HG03103 (cell line): ENCODE measurements at regions not wholly inside any gene's neighbourhood (a gene's known extent, or its start where the extent isn't known, plus 50 kb on each side); places are given as distances from the start of the nearest gene placed in this dataset.

Source experiments
- ATAC-seq: cut with Tn5 transposase; IDR thresholded peaks from one replicate; pipeline ENCODE4 v1.9.1; 2021; ENCODE audit warnings: low read depth; ENCODE audit not compliant: unreplicated experiment

DNA sequence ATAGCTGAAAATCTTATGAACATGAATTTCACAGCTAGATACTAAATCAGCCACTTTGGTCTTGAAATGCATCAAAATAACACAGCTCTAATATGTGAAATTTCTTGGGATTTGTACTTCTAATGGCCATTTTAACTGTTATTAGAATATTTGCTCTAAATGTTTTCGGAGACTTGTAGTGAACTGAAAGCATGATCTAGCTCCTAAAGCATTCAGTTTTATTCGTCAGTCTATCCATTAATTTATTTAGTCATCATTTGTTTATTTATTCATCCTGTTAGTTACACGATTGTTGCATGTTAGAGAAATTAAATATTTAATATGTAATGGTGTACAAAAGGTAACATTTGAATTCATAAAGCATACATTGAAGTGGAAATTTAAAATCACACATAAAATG lies 1132.7 kb downstream of the SLITRK1 start:
- ATAC-seq: no peak

DNA sequence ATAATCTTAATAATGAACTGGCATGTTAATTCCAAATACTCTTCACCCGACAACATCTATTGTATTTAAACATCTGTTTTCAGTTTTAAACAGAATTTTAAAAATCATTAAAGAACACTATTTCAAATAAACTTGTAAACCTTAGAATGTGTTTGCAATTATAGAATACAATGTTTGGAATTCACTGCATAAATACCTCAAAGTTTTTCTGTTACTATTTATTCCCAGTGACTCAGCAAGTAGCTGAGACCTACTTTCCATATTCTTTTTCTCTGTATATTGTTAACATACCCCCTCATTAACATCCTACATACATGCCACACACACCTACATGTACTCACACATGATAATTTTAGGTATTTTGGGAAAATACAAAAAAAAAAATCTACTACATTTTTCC lies 1134.3 kb downstream of the SLITRK1 start:
- ATAC-seq: no peak

DNA sequence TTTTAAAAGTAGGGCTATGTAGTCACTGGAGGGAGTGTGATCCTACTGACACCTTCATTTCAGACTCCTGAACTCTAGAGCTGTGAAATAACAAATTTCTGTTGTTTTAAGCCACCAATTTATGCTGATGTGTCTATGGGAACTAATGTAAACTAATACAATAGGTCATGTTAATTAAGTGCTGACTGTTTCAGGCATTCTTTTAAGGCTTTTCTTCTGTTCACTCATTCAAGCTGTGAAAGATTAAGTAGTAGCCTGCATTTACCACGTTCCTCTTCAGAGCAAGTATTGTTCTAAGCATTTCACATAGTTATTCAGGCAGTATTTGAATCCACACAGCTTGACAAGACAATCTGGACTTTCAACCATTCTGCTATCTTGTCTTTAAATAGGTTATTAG lies 1135.0 kb downstream of the SLITRK1 start:
- ATAC-seq: no peak

DNA sequence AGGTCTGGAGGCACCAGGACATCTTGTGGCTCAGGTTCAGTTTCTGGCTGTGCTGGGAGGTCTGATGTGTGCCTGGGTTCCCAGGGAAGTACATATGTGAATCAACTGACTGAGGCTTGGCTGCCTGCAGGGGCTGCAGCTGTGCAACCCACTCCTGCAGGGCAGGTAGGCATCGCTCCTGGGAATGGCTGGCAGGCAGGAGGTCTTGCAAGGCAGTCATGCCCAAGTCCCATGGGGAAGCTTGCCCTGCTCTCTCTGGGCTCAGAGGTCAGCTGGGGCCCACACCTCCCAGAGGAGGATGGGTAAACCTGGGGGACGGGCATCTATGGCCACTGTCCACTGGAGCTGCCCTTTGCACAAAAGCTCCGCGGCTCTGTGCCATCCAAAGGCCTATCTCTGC lies 1141.8 kb downstream of the SLITRK1 start:
- ATAC-seq: no peak

DNA sequence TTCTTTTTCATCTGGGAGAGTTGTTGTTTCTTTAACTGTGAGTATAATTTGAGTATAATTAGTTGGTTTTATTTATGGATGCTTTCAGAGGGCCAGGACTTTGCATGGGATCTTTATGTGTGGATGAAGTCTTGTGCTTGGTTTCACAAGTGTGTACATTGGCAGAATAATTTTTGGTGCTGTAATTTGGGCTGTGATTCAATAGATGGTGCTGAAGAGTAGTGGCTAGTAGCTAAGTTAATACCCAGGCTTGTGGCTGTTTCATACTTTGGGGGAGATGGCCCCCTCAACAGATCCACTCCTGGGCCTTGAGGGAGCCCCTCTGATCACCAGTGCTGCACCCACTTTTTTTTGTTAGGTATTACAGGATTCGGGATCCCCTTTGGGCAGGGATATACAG lies 1142.4 kb downstream of the SLITRK1 start:
- no peak for ATAC-seq

DNA sequence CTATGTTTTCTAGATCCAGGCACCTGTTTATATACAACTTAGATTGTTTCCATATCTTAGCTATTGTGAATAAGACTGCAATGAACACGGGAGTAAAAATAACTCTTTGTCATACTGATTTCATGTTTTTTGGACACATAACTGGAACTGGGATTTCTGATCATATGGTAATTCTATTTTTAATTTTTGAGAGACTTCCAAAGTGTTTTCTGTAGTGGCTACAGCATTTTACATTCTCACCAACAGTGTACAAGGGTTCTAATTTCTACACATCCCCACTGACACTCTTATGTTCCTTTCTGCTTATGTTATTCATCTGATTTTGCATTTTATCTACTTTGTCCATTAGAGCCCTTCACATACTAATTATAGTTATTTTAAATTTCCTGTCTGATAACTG lies 1152.9 kb downstream of the SLITRK1 start:
- no peak for ATAC-seq

DNA sequence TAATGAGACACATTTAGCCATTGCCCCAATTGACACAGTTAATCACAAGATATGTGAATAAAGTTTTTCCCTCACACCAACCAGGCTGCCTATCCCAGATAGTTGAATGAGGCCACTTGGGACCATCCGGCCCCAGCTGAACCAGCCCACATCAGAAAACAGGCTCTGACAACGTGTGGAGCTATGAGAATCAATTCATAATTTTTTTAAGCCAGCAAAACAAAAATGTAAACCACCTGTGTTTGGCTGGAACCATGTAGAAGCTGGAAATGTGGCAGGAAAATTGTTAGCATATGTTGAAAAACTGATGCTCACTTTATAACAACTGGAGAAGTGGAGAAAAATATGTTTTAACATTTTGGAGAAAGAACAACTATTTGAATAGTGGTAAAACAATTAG lies 1161.3 kb downstream of the SLITRK1 start:
- no peak for ATAC-seq

DNA sequence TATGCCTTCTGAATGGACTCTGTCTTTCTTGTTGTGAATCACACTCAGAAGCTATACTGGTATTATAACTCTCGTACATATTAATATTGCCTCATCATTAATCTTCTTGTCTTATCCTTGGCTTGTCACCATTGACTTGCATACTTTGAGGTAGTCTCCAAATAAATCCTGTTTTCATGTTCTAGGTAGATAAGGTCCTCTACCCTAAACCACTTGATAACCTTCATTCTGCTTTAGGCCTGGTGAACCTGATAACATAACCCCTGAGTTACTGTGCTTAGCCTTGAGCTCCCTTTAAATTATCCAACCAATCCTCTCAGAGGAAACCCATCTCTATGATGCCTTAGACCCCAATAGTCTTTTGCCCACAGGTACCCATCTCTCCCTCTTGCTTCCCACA lies 1162.3 kb downstream of the SLITRK1 start:
- ATAC-seq: no peak

DNA sequence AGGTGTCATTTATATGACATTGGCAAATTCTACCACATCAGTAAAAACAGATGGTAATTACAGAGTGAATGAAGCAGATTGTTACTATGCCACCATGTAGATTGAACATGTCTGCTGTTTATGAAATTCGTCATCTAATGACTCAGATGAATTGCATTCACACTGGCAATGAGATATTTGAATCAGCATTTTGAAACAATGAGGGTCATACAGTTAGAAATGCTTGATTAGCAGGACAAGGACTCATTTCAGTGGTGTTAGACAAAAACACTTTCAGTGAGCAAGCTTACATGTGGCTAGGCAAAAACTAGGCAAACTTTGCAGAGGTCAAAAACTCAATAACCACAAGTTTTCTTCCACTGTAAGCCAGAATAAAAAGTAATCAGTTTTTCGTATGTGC lies 1165.0 kb downstream of the SLITRK1 start:
- no peak for ATAC-seq

DNA sequence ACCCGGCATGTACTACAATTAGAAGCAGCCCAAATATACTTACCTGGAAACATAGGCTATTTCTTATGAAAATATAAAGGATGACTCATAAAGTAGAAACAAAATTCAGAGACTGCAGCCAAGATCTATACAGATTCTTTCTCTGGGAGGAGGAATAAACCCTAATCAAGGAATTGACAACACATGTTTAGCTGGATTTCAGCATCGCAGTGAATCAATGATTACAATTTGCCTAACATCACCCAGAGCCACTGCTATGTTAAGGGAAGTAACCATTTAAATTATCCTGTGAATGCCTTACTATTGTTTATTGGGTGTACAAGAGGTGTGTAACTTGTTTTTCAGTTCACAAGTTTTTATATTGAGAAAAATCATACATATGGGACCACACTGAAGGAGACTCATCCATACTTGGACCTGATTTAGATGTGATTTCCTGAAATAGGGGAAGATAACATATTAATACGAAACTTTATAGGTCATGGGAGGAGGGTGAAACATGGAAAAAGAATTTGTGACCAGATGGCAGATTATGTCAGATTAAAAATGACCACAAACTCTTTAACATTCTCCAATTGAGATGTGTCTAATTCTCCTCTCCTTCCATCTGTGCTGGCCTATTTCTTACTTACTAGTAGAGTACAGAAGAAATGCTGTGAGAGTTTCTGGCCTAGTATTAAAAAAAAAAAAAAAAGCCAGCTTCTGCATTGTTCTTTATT lies 1168.4 kb downstream of the SLITRK1 start:
- ATAC-seq: no peak

DNA sequence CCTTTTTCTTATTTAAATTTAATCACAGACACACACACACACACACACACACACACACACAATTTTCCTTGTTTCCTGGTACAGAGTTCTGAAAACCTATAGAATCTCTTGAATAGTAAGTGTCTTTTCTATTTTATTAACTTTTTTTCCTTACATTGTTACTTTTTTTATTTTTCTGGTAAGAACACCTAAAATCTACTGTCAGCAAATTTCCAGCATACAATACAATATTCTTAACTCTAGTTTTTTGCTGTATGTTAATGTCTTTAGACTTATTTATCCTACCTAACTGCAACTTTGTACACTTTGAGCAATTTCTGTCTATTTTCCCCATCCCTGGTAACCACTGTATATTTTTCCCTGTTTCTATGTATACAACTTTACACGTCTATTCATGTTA lies 1179.8 kb downstream of the SLITRK1 start:
- no peak for ATAC-seq

DNA sequence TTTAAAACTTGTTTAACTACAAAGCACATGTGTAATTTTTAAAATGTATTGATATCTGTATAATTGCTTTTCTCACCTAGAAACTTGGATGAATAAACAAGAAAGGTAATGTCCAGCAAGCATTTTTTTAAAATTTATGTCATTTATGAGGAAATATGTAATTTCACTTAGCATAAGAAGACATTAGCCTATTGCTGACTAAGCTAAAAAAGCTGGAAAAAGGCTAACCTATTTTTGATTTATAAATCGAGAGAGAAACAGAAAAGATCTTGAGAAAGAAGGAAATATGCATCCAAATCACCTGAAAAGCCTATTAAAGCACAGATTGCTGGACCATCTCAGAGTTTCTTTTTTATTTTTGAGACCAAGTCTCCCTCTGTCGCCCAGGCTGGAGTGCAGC lies 1181.3 kb downstream of the SLITRK1 start:
- no peak for ATAC-seq

DNA sequence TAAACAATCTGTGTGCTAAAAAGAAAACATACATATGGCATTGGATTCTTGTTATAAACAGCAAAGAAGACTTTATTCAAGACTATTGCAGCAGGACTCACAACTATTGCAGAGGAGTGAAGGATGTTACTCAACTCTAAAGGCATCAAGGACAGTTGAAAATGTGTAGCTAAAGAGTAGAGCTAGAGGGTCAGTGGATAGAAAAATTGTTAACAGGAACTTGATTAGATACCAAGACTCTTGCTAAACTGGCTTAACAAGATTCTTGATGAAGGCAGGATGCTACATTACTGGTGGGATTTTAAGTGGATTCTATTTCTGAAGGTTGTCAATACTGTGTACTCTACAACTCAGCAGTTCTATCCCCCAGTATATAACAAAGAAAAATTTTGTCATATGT lies 1183.3 kb downstream of the SLITRK1 start:
- no peak for ATAC-seq

DNA sequence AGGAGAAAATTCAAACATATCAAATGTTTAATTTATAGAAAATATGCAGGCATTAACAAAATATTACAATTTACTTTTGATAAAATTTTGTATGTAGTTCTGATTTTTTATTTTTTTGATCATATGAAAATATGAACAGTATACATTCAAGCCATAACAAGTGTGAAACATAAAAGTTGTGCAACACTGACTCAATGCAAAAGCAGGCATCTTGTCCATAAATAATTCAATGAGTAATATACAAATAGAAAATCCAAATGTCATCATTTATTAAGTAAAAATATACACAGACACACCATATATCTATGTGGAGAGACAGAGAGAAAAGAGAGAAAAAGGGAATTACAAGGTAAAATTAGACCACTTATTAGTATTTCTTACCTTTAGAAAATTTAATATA lies 1183.9 kb downstream of the SLITRK1 start:
- no peak for ATAC-seq

DNA sequence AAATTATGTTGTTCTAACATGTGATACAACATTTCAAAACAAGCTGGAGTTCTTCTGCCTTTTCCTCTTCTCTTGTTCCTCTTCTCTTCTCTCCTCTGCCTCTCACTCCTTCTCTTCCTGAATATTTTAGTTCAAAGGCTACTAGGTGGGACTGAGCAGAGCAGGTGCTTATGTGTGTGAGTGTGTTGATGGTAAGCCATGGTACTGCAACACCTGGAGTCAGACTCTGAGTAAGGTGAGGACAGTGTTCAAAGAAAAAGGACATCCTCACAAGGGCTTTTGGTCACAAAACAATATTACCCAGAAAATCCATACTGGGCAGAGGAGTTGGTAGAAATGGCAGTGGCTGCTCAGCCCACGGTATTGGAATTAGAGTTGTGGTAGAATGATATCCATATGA lies 1188.7 kb downstream of the SLITRK1 start:
- ATAC-seq: no peak

DNA sequence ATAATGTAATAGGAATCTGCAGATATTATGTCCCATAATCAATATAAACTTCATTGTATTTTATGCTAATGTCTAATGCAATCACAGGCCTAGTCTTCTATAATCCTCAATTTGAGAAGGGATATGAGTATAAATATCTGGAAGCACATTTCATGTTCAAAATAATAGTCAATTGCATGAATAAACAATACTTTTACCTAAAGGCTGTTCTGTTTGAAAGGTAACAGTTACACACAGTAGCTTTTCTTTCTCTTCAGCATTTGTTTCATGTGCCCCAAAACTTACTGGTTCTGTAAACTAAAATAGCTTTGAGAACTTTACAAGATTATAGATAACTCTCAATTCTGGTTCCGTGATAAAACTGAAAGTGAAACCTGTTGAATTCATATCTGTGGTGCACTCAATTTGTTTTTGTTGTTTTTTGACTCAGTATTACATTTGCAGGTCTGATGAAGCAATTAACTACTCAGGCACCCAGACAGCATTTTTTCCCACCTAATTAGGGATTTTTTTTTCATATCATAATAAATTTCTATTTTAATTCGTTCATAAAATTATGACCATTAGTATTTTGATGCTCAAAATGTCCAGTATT lies 1193.8 kb downstream of the SLITRK1 start:
- ATAC-seq: peak; percentile 70

DNA sequence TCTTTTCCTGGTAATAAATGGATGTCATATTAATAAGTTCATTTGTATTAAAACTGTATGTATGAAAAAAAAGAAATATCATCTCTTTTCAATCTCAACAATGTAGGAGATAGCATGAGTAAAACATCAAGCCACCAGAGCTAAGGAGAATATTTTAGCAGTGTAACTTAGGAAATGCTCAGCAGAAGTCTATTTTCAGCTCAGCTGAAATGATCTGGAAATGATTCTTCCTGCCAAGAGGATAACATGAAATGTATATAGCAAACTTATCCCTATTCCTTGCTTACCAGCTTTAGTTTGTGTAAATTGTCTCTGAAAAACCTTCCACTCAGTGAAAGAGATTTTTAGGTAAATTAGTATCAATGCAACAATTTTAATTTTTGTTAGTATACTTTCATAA lies 1194.4 kb downstream of the SLITRK1 start:
- ATAC-seq: no peak

DNA sequence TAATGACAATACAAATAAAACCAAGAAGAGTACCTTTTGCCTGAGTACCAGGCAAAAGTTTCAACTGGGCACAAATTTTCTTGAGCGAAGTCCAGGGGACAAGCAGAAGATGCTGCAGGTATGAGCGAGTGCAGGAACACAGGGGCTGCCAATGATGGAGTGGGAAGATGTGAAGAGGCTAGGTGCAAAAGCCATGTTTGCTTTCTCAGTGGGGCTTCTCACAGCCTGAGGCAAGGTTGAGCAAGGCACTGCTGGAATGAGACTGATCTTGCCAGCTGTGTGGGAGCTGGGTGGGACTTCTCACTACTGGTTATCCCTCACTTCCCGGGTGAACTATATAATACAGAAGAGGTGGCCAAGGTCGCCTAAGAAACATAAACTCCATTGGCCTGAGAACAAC lies 1200.7 kb downstream of the SLITRK1 start:
- ATAC-seq: no peak

DNA sequence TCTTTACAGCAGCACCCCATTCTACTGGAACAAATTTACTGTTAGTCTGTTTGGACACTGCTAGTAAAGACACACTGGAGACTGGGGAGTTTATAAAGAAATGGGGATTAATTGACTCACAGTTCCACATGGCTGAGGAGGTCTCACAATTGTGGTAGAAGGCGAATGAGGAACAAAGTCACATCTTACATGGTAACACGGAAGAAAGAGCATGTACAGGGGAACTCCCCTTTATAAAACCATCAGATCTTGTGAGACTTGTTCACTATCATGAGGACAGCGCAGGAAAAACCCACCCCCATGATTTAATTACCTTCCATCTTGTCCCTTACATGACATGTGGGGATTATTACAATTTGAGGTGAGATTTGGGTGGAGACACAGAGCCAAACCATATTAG lies 1204.2 kb downstream of the SLITRK1 start:
- ATAC-seq: no peak

DNA sequence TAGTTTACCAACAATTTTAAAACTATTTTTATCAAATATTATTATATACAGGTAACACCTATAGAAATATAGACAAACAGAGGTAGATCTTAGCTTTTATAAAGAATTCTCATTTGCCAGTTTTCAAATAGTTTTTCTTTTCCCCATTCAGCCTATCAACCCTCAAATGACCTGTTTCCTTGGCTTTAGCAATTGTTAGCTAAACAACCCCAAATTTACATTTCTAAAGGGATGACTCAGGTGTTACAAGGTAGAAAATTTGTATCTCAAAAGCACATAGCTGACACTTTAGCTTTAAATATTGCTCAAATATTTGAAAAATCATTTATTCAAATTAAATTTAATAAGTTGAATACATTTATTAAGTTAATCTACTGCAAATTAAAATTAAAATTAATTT lies 1207.2 kb downstream of the SLITRK1 start:
- ATAC-seq: no peak

DNA sequence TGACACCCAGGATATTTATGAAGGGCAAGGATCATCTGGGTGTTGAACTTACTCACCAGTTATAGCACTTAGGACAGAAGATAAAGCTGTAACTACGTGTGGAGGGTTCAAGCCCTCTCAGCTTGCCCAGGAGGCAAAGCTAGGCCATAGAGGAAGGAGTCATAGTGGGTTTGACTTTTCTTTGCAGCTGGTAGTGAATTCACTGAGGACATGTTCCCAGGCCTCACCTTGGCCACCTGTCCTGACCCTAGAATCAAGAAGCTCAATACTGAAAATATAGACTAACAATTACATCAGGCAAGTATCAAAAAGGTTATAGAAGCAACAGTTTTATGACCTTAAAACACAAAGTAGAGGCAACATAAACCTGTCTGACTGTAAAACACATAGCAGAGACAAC lies 1207.7 kb downstream of the SLITRK1 start:
- ATAC-seq: no peak

DNA sequence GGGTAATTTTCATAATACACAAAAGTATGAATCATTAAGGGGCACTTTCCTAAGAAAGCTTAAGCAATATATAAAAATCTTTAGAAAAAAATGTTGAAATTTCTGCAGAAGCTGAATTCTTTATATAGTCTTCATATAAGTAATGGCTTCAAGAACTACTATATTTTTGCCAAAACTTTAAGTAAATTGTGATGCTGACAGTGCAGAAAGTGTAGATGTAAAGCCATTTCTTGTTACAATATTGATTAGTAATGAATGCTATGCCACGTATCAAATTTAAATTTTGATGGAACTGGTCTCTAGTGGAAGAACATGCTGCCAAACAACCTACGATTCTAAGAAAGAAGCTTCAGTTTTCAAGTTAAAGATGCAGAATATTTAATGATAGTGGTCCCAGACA lies 1210.0 kb downstream of the SLITRK1 start:
- no peak for ATAC-seq

DNA sequence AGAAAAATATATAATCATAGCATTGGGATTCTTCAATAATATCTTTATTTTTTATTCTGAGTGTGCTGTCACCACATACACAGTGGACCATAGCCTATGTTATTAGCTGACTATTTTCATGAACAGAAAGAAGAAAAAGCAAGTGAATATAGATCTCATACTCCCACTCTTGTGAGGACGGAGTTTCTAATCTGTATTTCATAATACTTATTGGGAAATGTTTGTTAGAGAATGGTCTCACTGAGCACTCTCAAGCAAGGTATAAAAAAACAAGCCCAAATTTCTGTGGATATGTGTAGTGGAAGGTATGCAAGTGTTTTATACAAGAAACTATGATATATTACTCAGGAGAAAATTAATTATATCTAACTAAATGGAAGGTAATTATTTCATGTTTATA lies 1218.1 kb downstream of the SLITRK1 start:
- no peak for ATAC-seq
